Neutrophil (primary cell): ENCODE measurements at regions not wholly inside any gene's neighbourhood (a gene's known extent, or its start where the extent isn't known, plus 50 kb on each side); places are given as distances from the start of the nearest gene placed in this dataset.

ENCODE experiments used
- H3K27ac ChIP-seq: fragments of 200-600 bp; sonication (generic); 2 replicates; pipeline ENCODE4 v1.5.1; 2016; ENCODE audit warnings: mild to moderate bottlenecking, moderate library complexity
- H3K27me3 ChIP-seq: fragments of 200-600 bp; sonication (generic); 2 replicates; pipeline ENCODE4 v1.6.0; 2016; ENCODE audit warnings: mild to moderate bottlenecking
- H3K36me3 ChIP-seq: fragments of 200-600 bp; sonication (generic); 2 replicates; pipeline ENCODE4 v1.5.1; 2017
- H3K4me1 ChIP-seq, 2 experiments: fragments of 200-600 bp in 1 of 2; sonication (generic) in 1 of 2; 1 replicate in 1 of 2; 2 replicates in 1 of 2; pipeline versions ENCODE4 v1.5.1 to v1.6.1; 2013 to 2016; ENCODE audit warnings: low read depth in 1 of 2, low read length in 1 of 2, mild to moderate bottlenecking in 1 of 2, moderate library complexity in 1 of 2; ENCODE audit not compliant: control insufficient read depth in 1 of 2, insufficient read depth in 1 of 2
- H3K4me3 ChIP-seq, 2 experiments: fragments of 200-600 bp in 1 of 2; sonication (generic) in 1 of 2; 1 replicate in 1 of 2; 2 replicates in 1 of 2; pipeline ENCODE4 v1.5.1; 2013 to 2016; ENCODE audit warnings: low read depth in 1 of 2, low read length in 1 of 2, mild to moderate bottlenecking in 1 of 2, moderate library complexity in 1 of 2
- H3K9me3 ChIP-seq: fragments of 200-600 bp; sonication (generic); 2 replicates; pipeline ENCODE4 v1.5.1; 2016
- CTCF ChIP-seq: fragments of 200-600 bp; sonication (generic); IDR thresholded peaks from 2 replicates; pipeline ENCODE4 v1.5.1; 2016; ENCODE audit warnings: antibody characterized with exemption

- Histone ChIP-seq H3K9me3 (no peaks in the 10 kb centered on the region), H3K4me1 (peaks cover under 1 to 3% of the 10 kb centered on the region in 2 experiments), H3K27me3 (no peaks in the 10 kb centered on the region), H3K36me3 (peaks cover 60% of the 10 kb centered on the region), H3K4me3 (no peak overlapping the region), H3K27ac (no peak overlapping the region)
- no peak for TF ChIP-seq CTCF
Measured at GRCh38 chr21:36207577-36208320, 51.1 kb downstream of the DOP1B start.

- Histone ChIP-seq H3K27ac (no peak overlapping the region), H3K4me1 (no peaks in the 10 kb centered on the region), H3K4me3 (no peak overlapping the region), H3K9me3 (no peaks in the 10 kb centered on the region), H3K36me3 (peaks cover 67% of the 10 kb centered on the region), H3K27me3 (no peaks in the 10 kb centered on the region)
- no peak for TF ChIP-seq CTCF
Measured at GRCh38 chr21:36208326-36209013, 51.8 kb downstream of the DOP1B start.

- H3K27ac ChIP-seq: no peak overlapping the region
Measured at GRCh38 chr21:36209626-36210171, 53.1 kb downstream of the DOP1B start.

GRCh38 chr21:36210779-36211659, 54.4 kb downstream of the DOP1B start:
- TF ChIP-seq CTCF: no peak
- Histone ChIP-seq H3K27ac (no peak overlapping the region), H3K9me3 (no peaks in the 10 kb centered on the region), H3K36me3 (peaks cover 81% of the 10 kb centered on the region), H3K27me3 (no peaks in the 10 kb centered on the region), H3K4me1 (no peaks in the 10 kb centered on the region), H3K4me3 (no peak overlapping the region)

More at GRCh38 chr21:36209626-36210171, 53.1 kb downstream of the DOP1B start:
- Histone ChIP-seq H3K36me3 (peaks cover 73% of the 10 kb centered on the region), H3K9me3 (no peaks in the 10 kb centered on the region), H3K4me3 (no peak overlapping the region), H3K4me1 (no peaks in the 10 kb centered on the region), H3K27me3 (no peaks in the 10 kb centered on the region)
- TF ChIP-seq CTCF: no peak
